HUES48 (cell line): ENCODE measurements at regions not wholly inside any gene's neighbourhood (a gene's known extent, or its start where the extent isn't known, plus 50 kb on each side); places are given as distances from the start of the nearest gene placed in this dataset.
A peak's percentile ranks its signal among the peaks of the same experiment; 100 is the strongest.

ENCODE experiments used
- H3K27ac ChIP-seq: one replicate; pipeline ENCODE4 v1.7.0; 2013; ENCODE audit warnings: low read depth, low read length, inconsistent platforms
- H3K27me3 ChIP-seq: 2 replicates; pipeline ENCODE4 v1.6.1; 2013; ENCODE audit warnings: mild to moderate bottlenecking, low read length; ENCODE audit not compliant: control insufficient read depth, insufficient read depth
- H3K36me3 ChIP-seq: 2 replicates; pipeline ENCODE4 v1.6.1; 2013; ENCODE audit warnings: low read length; ENCODE audit not compliant: control insufficient read depth, insufficient read depth
- H3K4me1 ChIP-seq: 2 replicates; pipeline ENCODE4 v1.6.1; 2013; ENCODE audit warnings: mild to moderate bottlenecking, low read length; ENCODE audit not compliant: control insufficient read depth, insufficient read depth
- H3K4me3 ChIP-seq: 2 replicates; pipeline ENCODE4 v1.5.1; 2013; ENCODE audit warnings: mild to moderate bottlenecking, low read depth, low read length
- H3K9ac ChIP-seq: 2 replicates; pipeline ENCODE4 v1.6.1; 2013; ENCODE audit warnings: mild to moderate bottlenecking, low read depth, low read length, moderate library complexity
- H3K9me3 ChIP-seq: 2 replicates; pipeline ENCODE4 v1.6.1; 2013; ENCODE audit warnings: low read length; ENCODE audit not compliant: control insufficient read depth, insufficient read depth

DNA sequence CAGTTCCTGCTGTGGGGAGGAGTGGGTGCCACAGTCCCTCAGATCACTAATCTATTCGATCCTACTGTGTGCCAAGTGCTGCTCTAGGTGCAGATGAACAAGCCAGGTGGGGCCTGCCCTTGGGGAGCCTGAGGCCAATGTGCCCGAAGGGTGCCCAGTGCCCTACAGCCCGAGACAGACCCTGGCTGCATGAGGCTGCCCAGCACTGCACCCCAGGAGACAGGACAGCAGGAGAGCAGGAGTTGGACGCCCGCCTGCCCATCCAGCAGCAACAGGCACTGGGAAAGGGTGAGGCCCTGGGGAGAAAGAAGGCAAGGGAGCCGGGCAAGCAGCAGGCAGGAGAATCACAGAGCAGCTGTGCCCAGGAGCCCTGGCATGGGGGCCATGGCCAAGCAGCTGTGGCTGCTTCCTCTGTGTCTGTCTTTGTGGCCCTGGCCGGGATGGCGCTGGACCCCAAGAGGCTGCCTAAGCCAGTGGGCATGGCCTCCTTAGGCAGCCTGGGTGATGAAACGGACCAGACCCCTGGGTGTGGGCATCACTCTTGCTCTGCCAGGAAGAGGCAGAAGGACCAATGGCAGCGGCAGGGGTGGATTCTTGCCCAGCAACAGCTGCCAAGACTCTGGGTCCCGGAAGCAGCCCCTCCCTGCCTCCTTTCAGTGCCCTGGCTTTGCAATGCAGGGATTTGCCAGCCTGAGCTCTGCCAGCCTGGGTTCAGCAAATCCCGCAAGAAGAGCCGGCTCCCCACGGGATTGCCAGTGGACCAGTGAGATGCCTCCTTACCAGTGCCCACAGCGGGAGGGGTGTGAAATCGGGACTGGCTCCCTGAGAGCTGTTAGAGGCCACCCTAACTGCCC is 179.6 kb upstream of the TNRC6C start:
- Histone ChIP-seq H3K4me3 (no peak overlapping the region), H3K9ac (no peak overlapping the region), H3K27me3 (peaks cover 45% of the 10 kb centered on the region), H3K27ac (no peak overlapping the region), H3K4me1 (peaks cover 3% of the 10 kb centered on the region; the same call in 1 of the 2 replicates), H3K9me3 (no peaks in the 10 kb centered on the region), H3K36me3 (no peaks in the 10 kb centered on the region)

DNA sequence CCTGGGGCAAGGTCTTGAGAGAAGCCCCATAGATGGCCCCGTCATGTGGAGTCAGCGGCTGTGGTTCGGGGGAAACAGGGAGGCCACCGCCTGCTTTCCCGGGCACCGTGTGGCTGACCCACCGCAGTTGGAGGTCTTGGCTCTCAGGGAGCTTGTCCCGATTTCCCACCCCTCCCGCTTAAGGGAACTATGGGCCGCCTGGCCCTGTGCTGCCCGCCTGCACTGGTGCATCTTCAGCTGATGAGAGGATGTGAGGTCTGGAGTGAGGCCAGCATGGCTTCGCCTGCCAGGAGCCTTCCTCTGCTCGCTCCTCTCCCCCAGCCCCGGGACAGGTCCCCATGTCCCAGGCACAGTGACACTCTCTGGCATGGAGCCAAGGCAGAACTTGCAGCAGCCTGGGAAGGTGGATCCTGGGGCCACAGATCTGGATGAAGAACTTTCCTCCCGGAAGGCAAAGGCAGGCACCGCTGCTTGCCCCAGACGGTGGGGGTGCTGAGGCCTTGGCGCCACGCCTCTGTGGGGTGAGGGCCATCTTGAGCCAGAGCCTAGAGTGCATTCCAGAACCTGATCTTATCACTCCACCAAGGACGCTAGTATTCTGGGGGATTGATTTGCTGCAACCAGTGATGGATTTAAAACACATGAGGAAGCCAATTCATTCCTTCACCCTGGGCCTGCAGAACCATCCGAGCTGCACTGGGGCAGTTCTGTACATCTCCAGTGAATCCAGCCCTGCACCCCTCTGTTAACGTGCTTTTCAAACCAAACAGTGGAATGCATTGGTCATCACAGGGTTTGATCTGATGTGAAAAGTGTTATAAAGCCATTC is 178.6 kb upstream of the TNRC6C start:
- no peak overlapping the region for H3K9ac ChIP-seq
- H3K27ac ChIP-seq: no peak overlapping the region
- H3K4me3 ChIP-seq: no peak overlapping the region
- no peaks in the 10 kb centered on the region for H3K9me3 ChIP-seq
- peaks cover 3% of the 10 kb centered on the region; the same call in 1 of the 2 replicates for H3K4me1 ChIP-seq
- no peaks in the 10 kb centered on the region for H3K36me3 ChIP-seq
- H3K27me3 ChIP-seq: peaks cover 55% of the 10 kb centered on the region

- Histone ChIP-seq H3K36me3 (no peaks in the 10 kb centered on the region), H3K9me3 (no peaks in the 10 kb centered on the region), H3K27me3 (peaks cover 72% of the 10 kb centered on the region), H3K27ac (no peak overlapping the region), H3K9ac (no peak overlapping the region), H3K4me1 (peaks cover 13% of the 10 kb centered on the region), H3K4me3 (no peak overlapping the region)
Observed at GRCh38 chr17:77781536-77781935, 177.0 kb upstream of the TNRC6C start.

- Histone ChIP-seq H3K36me3 (no peaks in the 10 kb centered on the region), H3K4me3 (no peak overlapping the region), H3K9me3 (no peaks in the 10 kb centered on the region), H3K4me1 (peaks cover 20% of the 10 kb centered on the region), H3K27me3 (peaks cover 78% of the 10 kb centered on the region), H3K27ac (no peak overlapping the region), H3K9ac (no peak overlapping the region)
Observed at GRCh38 chr17:77782201-77782600, 176.3 kb upstream of the TNRC6C start.

DNA sequence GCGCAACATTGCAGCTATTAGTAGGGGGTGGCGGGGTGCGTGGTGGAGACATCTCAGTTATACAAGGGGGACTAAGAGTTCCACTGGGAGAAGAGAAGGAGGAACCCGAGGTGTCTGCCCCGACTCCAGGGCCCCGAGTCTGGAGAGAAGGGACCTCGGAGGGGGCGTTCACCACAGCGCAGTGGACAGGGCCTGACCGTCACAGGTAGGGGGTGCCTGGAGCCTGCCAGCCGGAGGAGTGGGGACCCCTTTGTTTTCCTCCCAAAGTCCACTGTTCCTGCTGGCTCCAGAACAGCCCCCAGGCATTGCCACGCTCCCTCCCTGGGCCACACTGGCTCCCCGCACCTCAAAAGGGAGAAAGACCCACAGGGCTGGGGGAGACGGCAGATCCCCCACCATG is 175.9 kb upstream of the TNRC6C start:
- Histone ChIP-seq H3K27ac (no peak overlapping the region), H3K27me3 (peaks cover 82% of the 10 kb centered on the region), H3K4me1 (peaks cover 24% of the 10 kb centered on the region), H3K9me3 (no peaks in the 10 kb centered on the region), H3K36me3 (no peaks in the 10 kb centered on the region), H3K4me3 (no peak overlapping the region), H3K9ac (no peak overlapping the region)

GRCh38 chr17:77783991-77784820 is 174.3 kb upstream of the TNRC6C start:
- Histone ChIP-seq H3K9ac (no peak overlapping the region), H3K27me3 (peaks cover 94% of the 10 kb centered on the region), H3K9me3 (no peaks in the 10 kb centered on the region), H3K4me1 (peaks cover 28% of the 10 kb centered on the region), H3K27ac (no peak overlapping the region), H3K4me3 (no peak overlapping the region), H3K36me3 (no peaks in the 10 kb centered on the region)

- peaks cover 36% of the 10 kb centered on the region for H3K4me1 ChIP-seq
- H3K9ac ChIP-seq: no peak overlapping the region
- H3K9me3 ChIP-seq: no peaks in the 10 kb centered on the region
- H3K4me3 ChIP-seq: no peak overlapping the region
- no peak overlapping the region for H3K27ac ChIP-seq
- no peaks in the 10 kb centered on the region for H3K36me3 ChIP-seq
- H3K27me3 ChIP-seq: peaks cover 94% of the 10 kb centered on the region
Observed at GRCh38 chr17:77785312-77785905, 173.1 kb upstream of the TNRC6C start.

GRCh38 chr17:77786090-77786489 is 172.4 kb upstream of the TNRC6C start:
- no peak overlapping the region for H3K9ac ChIP-seq
- no peaks in the 10 kb centered on the region for H3K9me3 ChIP-seq
- H3K27ac ChIP-seq: peak overlapping the region; percentile 76
- H3K4me3 ChIP-seq: no peak overlapping the region
- H3K4me1 ChIP-seq: peaks cover 40% of the 10 kb centered on the region
- H3K27me3 ChIP-seq: peaks cover 94% of the 10 kb centered on the region
- H3K36me3 ChIP-seq: no peaks in the 10 kb centered on the region

DNA sequence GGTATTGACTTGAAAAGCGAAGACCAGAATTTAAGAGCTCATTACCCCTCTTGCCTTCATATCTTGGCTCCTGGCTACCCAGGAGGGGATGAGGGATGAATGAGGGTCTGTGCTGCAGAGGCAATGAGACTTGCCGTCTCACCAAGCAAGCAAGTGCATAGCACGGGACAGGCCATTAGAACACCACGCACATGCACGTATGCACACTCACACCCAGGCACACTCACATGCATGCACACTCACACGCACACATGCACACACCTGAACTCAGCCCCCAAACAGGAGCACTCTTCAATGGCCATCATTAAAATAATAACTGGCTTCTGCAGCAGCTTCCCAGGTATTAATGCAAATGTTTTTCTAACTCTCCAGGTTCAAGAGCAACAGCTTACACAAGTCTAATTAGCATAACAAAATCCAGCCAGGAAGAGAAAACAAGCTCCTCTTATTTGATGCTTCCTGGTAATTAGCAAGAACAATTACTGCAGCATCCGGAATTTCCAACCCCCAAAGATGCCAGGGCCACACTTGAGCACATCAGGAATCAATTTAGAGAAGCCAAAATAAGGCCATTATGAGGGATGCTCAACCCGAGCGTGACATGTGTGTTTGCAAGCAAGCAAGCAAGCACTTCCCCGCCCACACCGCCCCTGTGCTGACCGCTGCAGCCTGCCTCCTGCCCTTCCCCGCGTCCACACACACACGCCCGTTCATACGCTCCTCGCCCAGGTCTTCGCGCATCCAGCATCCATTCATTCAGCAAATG is 171.6 kb upstream of the TNRC6C start:
- Histone ChIP-seq H3K4me3 (peak overlapping the region; percentile 9), H3K9me3 (no peaks in the 10 kb centered on the region), H3K27ac (peak overlapping the region; percentile 76), H3K27me3 (peaks cover 90% of the 10 kb centered on the region), H3K4me1 (peaks cover 37% of the 10 kb centered on the region), H3K36me3 (no peaks in the 10 kb centered on the region), H3K9ac (no peak overlapping the region)
